HG03457 (cell line): ENCODE measurements at regions not wholly inside any gene's neighbourhood (a gene's known extent, or its start where the extent isn't known, plus 50 kb on each side); places are given as distances from the start of the nearest gene placed in this dataset.

Source experiments
- ATAC-seq: cut with Tn5 transposase; IDR thresholded peaks from one replicate; pipeline ENCODE4 v1.9.1; 2021; ENCODE audit warnings: moderate number of reproducible peaks; ENCODE audit not compliant: unreplicated experiment

DNA sequence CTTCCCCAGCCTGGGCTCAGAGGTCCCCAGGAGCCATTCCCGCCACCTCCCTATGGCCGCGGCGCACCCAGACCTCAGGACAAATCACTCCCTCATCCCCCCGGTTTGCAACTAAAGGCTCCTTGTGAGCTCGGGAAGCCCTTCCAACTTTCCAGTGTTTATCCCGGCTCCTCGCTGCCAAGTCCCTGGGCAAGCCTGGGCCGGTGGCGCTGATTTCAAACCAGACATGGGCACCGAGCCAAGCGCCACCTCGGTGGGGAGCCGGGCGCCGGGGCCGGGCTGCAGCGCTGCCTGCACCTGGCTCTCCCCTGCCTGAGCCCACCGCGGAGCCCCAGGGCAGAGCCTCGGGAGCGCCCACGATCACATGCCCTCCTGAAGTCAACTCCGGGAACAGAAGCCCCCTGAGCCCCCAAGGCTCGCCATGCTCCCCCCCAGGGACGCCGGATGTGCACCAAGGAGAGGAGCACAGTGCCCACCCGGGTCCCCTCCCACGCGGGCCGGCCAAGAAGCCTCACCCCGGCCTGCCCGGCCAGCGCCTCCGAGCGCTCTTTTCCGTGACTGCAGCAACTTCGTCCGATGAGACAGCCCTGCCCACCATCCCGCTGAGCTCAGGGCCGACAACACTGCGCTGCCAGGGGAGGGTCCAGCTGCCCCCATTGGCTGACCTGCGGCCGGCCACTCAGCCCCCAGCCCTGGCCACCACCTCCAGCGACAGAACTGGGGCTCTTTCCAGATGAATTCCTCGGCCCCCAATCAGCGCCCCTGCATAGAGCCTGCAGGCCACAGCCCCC is 50.0 kb downstream of the NCOR2 start:
- ATAC-seq: no peak

GRCh38 chr12:124516850-124517249 is 50.6 kb downstream of the NCOR2 start:
- no peak for ATAC-seq

DNA sequence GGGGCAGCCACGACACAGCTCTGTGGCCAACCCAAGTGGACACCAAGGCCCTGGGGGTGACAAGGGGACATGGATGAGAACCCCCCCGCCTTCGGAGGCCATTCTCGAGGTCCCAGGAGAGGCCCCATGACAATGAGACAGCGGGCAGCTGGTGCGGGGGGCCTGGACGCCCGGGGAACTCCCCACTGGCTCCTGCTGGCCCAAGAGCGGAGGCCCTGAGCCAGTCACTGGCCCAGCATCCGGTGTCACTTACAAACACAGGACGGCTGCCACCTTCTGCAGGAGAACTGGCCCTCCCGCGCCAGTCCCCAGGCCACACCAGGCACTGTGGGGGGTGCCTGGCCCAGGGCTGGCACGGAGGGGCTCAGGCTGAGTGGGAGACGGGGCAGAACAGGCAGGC is 51.4 kb downstream of the NCOR2 start:
- no peak for ATAC-seq

GRCh38 chr12:124514996-124515932 is 52.1 kb downstream of the NCOR2 start:
- ATAC-seq: no peak

- ATAC-seq: no peak
Observed at GRCh38 chr12:124514145-124514995, 53.0 kb downstream of the NCOR2 start.

DNA sequence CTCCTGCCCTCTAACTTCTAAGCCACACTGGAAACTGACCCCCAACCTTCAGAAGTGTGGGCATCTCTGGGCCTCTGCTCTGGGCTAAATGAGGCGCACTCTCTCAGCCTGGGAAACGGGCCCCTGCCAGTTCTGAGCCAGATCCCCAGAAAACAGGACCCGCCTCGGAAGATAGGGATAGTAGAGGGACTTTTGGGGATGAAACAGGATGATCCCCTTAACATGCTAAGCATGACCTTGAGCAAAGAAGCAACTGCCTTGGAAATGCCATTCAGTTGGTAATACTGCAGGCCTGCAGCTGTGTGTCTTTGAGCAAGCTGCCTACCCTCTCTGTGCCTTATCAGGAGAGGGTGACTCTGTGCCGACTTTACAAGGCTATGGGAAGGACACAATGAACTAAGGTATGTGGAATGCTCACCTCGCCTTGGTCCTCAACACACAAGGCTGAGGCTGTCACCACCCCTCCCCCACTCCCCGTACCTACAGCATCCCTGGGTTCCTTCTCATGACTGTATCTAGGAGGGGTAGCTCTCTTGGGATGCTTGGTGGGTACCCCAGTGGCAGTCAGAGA is 54.0 kb downstream of the NCOR2 start:
- ATAC-seq: no peak

DNA sequence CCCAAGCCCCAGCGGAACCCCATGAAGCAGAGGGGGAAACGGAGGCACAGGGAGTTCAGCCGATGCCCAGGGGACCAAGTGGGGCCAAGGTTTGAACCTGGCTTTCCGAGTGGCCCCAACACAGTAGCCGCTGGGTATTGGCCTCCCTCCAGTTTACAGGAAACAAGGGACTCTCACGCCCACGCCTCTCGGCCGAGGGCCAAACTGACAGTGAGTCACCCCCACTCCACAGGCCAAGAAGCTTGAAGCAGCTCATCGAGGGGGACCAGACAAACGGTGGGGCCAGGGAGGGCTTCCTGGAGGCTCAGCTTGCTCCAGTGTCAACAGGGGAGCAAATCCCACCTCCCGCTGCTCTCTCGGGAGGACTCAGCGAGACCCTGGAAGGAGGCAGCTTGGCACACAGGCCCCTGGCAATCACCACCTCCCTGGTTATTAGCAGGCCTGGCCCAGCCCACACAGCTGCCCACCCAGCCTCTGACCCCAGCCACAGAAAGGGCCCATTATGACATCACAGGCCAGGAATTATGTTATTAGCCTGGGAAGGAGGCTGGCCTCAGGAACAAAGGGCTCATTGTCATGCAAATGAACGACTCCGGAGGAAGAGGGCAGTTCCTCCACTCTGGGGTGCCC is 54.6 kb downstream of the NCOR2 start:
- ATAC-seq: no peak

DNA sequence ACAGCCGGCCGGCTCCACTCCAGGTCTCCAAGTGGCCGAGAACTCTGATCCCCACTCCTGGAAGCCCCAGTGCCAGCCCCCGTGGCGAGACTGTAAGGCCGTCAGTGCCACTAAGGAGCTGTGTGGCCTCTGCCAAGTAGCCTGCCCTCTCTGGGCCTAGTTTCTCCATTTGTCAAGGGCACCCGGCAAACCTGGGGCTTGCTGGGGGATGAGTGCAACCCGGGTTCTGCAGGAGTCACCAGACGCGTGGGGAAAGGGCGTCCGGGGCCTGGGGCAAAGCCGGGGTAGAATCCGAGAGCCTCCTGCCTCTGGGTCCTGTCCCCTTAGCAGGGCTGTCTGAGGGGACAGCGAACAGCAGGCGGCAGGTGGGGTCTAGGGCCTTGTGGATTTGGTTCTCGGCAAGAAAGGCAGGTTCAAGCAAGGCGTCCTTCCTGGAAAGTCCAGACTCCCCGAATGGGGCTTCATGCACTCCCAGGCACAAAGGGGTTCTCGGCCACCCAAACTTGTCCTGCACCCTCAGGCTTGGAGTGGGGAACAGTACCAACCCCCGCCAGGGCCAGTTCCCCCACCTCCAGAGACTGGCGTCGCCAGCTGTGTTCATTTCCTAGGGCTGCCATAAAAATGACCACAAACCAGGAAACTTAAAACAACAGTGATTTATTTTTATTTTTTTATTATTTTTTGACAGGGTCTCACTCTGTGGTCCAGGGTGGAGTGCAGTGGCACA is 56.0 kb downstream of the NCOR2 start:
- no peak for ATAC-seq

- ATAC-seq: no peak
Observed at GRCh38 chr12:124510301-124510970, 57.0 kb downstream of the NCOR2 start.

DNA sequence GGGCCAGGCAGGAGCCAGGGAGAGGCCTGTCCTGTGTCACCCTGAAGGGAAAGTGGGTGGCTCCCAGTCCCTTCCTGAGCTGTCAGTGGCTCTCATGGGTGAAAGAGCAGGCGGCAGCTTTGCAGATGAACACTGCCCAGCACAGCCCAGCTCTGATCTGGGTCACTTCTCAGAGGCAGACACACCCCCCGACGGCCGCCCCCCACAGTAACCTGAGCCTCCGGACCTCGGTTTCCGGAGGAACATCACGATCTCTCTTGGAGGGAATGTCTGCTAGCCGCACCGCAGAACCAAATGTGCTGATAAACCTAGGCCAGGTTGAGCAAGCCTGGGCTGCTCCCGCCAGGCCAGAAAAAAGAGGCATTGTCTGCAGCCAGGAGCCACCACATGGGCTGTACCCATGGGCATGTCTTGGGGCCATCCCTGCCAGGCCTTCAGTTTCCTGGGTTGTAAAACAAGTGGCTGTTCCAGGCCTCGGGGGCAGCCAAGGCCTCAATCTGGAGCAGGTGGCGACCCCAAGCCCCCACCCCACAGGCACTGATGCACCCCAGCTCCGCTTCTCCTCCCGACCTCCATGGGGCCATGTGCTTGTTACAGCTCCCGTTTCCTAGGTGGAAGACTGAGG is 57.6 kb downstream of the NCOR2 start:
- no peak for ATAC-seq

DNA sequence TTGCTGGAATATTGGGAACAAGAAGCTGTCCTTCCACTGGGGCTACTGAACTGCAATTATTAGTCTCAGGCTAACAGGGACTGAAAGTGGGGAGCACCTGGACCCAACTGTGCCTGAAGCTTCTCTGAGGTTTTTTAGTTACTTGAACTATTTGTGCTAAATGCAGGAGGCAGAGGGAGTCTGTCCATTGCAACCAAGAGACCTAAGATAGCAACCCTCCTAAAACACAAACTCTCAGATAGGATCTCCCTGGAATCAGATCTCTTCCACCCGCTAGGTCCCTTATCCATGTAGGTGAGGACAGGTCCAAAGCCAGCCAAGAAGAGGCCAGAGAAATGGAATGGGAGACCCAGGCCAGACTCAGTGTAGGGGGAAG is 58.1 kb downstream of the NCOR2 start:
- no peak for ATAC-seq

GRCh38 chr12:124508381-124509079 is 58.9 kb downstream of the NCOR2 start:
- ATAC-seq: no peak

DNA sequence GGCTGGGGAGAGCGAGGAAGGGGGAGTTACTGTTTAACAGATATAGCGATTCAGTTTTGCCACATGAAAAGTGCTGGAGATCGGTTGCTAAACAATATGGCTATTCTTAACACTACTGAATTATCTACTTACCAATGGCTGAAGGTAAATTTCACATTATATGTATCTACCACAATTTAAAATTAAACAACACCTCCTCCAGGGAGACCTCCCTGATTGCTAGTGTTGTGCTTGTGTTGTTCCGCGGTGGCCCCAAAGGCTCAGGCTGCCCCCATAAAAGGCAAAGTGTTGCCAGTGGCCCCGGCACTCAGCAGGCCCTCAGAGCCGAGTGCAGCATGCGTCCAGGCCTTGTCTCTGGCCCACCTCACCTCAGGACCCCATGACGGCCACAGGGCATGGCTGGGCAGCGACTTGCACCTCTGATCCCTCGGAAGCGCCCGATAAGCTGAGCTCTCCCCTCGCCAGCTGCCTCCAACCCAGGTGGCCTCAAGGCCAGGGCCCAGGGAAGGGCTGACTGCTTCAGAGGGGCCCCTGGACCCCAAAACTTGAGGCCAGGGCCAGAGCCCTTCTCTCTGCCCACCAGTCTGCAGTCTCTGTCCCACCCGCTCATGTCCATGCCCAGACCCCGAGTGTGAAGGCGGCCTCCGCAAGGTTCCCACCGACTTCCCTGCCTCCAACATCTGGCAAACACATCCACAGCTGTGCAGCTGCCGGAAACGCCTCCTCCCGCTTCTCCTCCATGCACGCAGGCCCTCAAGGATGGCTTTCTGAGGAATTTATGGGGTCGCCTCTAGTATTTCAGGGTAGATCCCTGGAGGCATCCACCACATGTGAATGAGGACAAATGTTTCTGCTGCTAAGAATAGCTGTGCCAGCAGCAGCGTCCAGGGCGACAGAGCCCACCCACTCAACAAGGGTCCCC is 60.0 kb downstream of the NCOR2 start:
- no peak for ATAC-seq

DNA sequence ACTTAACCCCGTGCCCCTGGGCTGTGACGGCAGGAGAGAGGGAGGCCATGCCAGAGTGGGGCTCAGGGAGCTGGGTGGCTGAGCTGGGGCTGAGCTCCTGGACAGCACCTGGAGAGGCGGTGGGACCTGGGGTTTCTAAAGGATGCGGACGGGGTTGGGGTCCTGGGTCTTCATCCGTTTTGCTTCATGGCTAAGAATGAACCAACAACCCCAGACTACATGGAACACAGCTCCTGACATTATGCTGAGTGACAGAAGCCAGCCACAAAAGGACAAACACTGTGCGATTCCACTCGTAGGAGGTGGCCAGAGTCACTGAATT is 60.6 kb downstream of the NCOR2 start:
- no peak for ATAC-seq

GRCh38 chr12:124506145-124506831 is 61.1 kb downstream of the NCOR2 start:
- no peak for ATAC-seq

GRCh38 chr12:124505001-124505818 is 62.2 kb downstream of the NCOR2 start:
- ATAC-seq: no peak
